ENCODE measurements at regions not wholly inside any gene's neighbourhood (a gene's known extent, or its start where the extent isn't known, plus 50 kb on each side); places are given as distances from the start of the nearest gene placed in this dataset.
"Not testable (repeated sequence)": the region's sequence is repeated elsewhere in the genome, so short reads cannot be mapped to it uniquely, and the experiment has no call there.

DNA sequence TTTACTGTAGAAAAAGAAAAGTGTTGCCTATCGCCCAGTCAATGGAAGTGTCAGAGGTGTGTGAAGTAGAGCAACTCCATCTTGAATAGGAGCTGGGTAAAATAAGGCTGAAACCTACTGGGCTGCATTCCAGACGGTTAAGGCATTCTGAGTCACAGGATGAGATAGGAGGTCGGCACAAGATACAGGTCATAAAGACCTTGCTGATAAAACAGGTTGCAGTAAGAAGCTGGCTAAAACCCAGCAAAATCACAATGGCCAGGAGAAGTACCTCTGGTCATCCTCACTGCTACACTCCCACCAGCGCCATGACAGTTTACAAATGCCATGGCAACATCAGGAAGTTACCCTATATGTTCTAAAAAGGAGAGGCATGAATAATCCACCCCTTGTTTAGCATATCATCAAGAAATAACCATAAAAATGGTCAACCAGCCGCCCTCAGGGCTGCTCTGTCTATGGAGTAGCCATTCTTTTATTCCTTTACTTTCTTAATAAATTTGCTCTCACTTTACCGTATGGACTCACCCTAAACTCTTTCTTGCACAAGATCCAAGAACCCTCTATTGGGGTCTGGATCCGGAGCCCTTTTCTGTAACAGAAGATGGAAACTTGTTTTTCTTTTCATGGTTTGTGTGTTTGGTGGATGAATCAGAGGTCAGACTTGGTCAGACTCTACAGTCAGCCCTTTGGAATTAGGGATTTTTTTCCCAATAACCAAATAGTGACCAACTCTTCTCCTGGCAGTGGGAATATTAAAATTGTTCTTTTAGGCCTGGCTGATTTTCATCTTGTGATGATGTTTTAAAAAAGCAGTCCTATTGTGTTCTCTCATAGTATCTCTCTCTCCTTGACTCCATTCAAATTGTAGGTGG, 252.9 kb upstream of the ACTBL2 start:
- intact Hi-C loops (cut with micrococcal nuclease); H3K27ac ChIP-seq (ENCODE audit: low read depth, low read length); H3K4me1 Mint-ChIP-seq; H3K4me1 ChIP-seq (ENCODE audit: insufficient read depth, low read length); H3K4me3 ChIP-seq (ENCODE audit: low read length in 2 of 2); POLR2A ChIA-PET (ENCODE audit: partially characterized antibody); H3K27ac Mint-ChIP-seq; H3K9me3 Mint-ChIP-seq; H3K4me3 Mint-ChIP-seq; H3K27me3 ChIP-seq (ENCODE audit: insufficient read depth, low read length); H3K9me3 ChIP-seq (ENCODE audit: control insufficient read depth in 1 of 2, low read length in 2 of 2); H3K36me3 Mint-ChIP-seq; H3K27me3 Mint-ChIP-seq; CTCF ChIA-PET (ENCODE audit: partially characterized antibody); DNase-seq; H3K36me3 ChIP-seq (ENCODE audit: insufficient read depth, low read length): not testable (repeated sequence)

DNA sequence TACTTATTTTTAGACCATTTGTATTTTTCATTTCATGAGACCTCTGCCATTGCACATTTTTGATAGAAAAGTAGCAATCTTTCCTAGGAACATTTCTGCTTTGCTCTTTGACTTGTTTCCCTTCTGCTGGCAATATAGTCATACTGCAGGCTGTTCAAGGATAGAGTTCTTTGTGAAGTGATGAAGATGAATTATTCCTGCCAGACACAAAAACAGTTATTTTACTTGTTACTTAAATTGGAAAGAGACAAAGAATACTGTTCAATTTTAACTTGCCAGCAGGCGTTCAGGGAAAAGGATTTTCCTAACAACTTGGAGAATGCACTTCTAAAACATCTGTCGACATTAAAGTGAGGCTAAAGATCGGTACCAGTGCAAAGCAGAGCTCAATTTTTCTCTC, 251.7 kb upstream of the ACTBL2 start:
- Histone ChIP-seq H3K36me3 (ENCODE audit: insufficient read depth, low read length) (no peaks in the 10 kb centered on the region), H3K9me3 (ENCODE audit: control insufficient read depth in 1 of 2, low read length in 2 of 2) (no peaks in the 10 kb centered on the region), H3K4me3 (ENCODE audit: low read length in 2 of 2) (no peak overlapping the region), H3K27me3 (ENCODE audit: insufficient read depth, low read length) (no peaks in the 10 kb centered on the region), H3K4me1 (ENCODE audit: insufficient read depth, low read length) (no peaks in the 10 kb centered on the region), H3K27ac (ENCODE audit: low read depth, low read length) (no peak overlapping the region)
- peaks cover 0 to 5% of the 10 kb centered on the region in 2 donors for H3K27me3 Mint-ChIP-seq
- intact Hi-C loops (cut with micrococcal nuclease): no loop called here
- H3K9me3 Mint-ChIP-seq: peaks cover 0 to 2% (median 0%) of the 10 kb centered on the region in 8 donors
- no peak for DNase-seq
- no peak overlapping the region for H3K27ac Mint-ChIP-seq
- H3K4me3 Mint-ChIP-seq: no peak overlapping the region
- ChIA-PET POLR2A (ENCODE audit: partially characterized antibody) (no interaction called here), CTCF (ENCODE audit: partially characterized antibody) (no interaction called here)
- no peaks in the 10 kb centered on the region for H3K36me3 Mint-ChIP-seq
- H3K4me1 Mint-ChIP-seq: no peaks in the 10 kb centered on the region

- Histone ChIP-seq H3K4me3 (ENCODE audit: low read length in 2 of 2) (no peak overlapping the region), H3K4me1 (ENCODE audit: insufficient read depth, low read length) (no peaks in the 10 kb centered on the region), H3K27ac (ENCODE audit: low read depth, low read length) (no peak overlapping the region), H3K27me3 (ENCODE audit: insufficient read depth, low read length) (no peaks in the 10 kb centered on the region), H3K36me3 (ENCODE audit: insufficient read depth, low read length) (no peaks in the 10 kb centered on the region), H3K9me3 (ENCODE audit: control insufficient read depth in 1 of 2, low read length in 2 of 2) (no peaks in the 10 kb centered on the region)
- Mint-ChIP-seq H3K36me3 (no peaks in the 10 kb centered on the region), H3K9me3 (peaks cover 0 to 4% (median 2%) of the 10 kb centered on the region in 8 donors), H3K4me1 (no peaks in the 10 kb centered on the region), H3K27ac (no peak overlapping the region), H3K4me3 (no peak overlapping the region), H3K27me3 (peaks cover 3 to 7% of the 10 kb centered on the region in 2 donors)
- ChIA-PET POLR2A (ENCODE audit: partially characterized antibody) (no interaction called here), CTCF (ENCODE audit: partially characterized antibody) (no interaction called here)
- DNase-seq: no peak
- intact Hi-C loops (cut with micrococcal nuclease): no loop called here
Measured at GRCh38 chr5:57727591-57727990, 245.0 kb upstream of the ACTBL2 start.

DNA sequence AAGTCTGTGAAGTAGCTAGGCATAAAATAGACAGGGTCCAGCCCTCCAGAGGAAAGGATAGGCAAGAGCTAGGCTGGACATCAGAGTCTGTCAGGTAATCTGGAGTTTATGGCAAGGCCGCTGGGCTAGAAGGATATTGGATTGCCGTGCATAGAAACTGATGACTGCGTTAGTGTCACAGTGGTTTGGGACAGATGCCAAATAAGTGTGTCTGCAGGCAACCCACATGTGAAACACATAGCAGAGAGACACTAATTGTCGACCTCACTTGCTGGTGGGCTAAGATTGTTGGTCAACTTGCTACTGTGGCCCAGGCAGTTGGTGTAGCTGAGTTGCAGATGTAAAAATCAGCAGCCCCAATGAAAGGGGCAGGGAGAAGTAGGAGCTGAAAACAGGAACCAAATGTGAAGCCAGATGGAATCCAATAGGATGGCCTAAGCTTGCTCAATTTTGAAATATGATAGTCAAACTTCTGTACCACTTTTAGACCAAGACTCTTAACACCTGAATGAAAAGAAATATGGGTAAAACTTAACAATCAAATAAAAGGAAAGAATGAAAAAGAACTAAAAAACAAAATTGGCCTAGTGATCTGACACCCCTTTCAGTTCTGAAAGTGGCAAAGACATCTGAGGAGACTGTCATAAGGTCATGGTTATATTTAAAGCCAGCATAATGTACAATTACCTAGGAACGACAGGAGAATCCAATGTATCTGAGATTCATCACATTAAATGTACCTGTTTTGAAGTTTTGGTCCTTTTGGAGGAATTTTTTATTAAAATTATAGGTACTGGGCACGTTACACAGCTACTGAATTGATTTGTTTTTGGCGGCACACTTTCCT, 243.3 kb upstream of the ACTBL2 start:
- no peaks in the 10 kb centered on the region for H3K9me3 ChIP-seq (ENCODE audit: control insufficient read depth in 1 of 2, low read length in 2 of 2)
- Mint-ChIP-seq H3K27ac (no peak overlapping the region), H3K4me1 (no peaks in the 10 kb centered on the region), H3K9me3 (peaks cover 0 to 4% (median 2%) of the 10 kb centered on the region in 8 donors), H3K36me3 (no peaks in the 10 kb centered on the region), H3K27me3 (peaks cover 3 to 6% of the 10 kb centered on the region in 2 donors), H3K4me3 (no peak overlapping the region)
- no peak for DNase-seq
- no peak overlapping the region for H3K27ac ChIP-seq (ENCODE audit: low read depth, low read length)
- H3K4me1 ChIP-seq (ENCODE audit: insufficient read depth, low read length): no peaks in the 10 kb centered on the region
- no peak overlapping the region for H3K4me3 ChIP-seq (ENCODE audit: low read length in 2 of 2)
- intact Hi-C loops (cut with micrococcal nuclease): no loop called here
- no peaks in the 10 kb centered on the region for H3K27me3 ChIP-seq (ENCODE audit: insufficient read depth, low read length)
- H3K36me3 ChIP-seq (ENCODE audit: insufficient read depth, low read length): no peaks in the 10 kb centered on the region
- POLR2A ChIA-PET (ENCODE audit: partially characterized antibody): no interaction called here
- CTCF ChIA-PET (ENCODE audit: partially characterized antibody): interaction anchor here (1.2 kb wide), 1 partner anchor 29 kb away, joined by 3 read pairs; no protein-coding TSS in a partner anchor

- POLR2A ChIA-PET (ENCODE audit: partially characterized antibody): no interaction called here
- CTCF ChIA-PET (ENCODE audit: partially characterized antibody): interaction anchor here (0.8 kb wide), 1 partner anchor 24 kb away, joined by 3 read pairs; no protein-coding TSS in a partner anchor
- Mint-ChIP-seq H3K4me1 (no peaks in the 10 kb centered on the region), H3K27me3 (peaks cover 3 to 8% of the 10 kb centered on the region in 2 donors), H3K36me3 (no peaks in the 10 kb centered on the region), H3K27ac (no peak overlapping the region), H3K4me3 (no peak overlapping the region), H3K9me3 (peaks cover 0 to 4% (median 2%) of the 10 kb centered on the region in 8 donors)
- Histone ChIP-seq H3K36me3 (ENCODE audit: insufficient read depth, low read length) (no peaks in the 10 kb centered on the region), H3K27ac (ENCODE audit: low read depth, low read length) (no peak overlapping the region), H3K9me3 (ENCODE audit: control insufficient read depth in 1 of 2, low read length in 2 of 2) (no peaks in the 10 kb centered on the region), H3K27me3 (ENCODE audit: insufficient read depth, low read length) (no peaks in the 10 kb centered on the region), H3K4me1 (ENCODE audit: insufficient read depth, low read length) (no peaks in the 10 kb centered on the region), H3K4me3 (ENCODE audit: low read length in 2 of 2) (no peak overlapping the region)
- intact Hi-C loops (cut with micrococcal nuclease): no loop called here
- DNase-seq: no peak
Measured at GRCh38 chr5:57724836-57725235, 242.2 kb upstream of the ACTBL2 start.

- no peaks in the 10 kb centered on the region for H3K4me1 Mint-ChIP-seq
- Histone ChIP-seq H3K4me1 (ENCODE audit: insufficient read depth, low read length) (no peaks in the 10 kb centered on the region), H3K27me3 (ENCODE audit: insufficient read depth, low read length) (no peaks in the 10 kb centered on the region), H3K9me3 (ENCODE audit: control insufficient read depth in 1 of 2, low read length in 2 of 2) (no peaks in the 10 kb centered on the region), H3K36me3 (ENCODE audit: insufficient read depth, low read length) (no peaks in the 10 kb centered on the region), H3K27ac (ENCODE audit: low read depth, low read length) (no peak overlapping the region), H3K4me3 (ENCODE audit: low read length in 2 of 2) (no peak overlapping the region)
- H3K36me3 Mint-ChIP-seq: no peaks in the 10 kb centered on the region
- H3K27ac Mint-ChIP-seq: peak overlapping the region in 1 of 7 donors; percentile 11
- H3K27me3 Mint-ChIP-seq: peaks cover 5 to 10% of the 10 kb centered on the region in 2 donors
- intact Hi-C loops (cut with micrococcal nuclease): no loop called here
- DNase-seq: no peak
- peaks cover 0 to 1% (median 0%) of the 10 kb centered on the region in 8 donors for H3K9me3 Mint-ChIP-seq
- CTCF ChIA-PET (ENCODE audit: partially characterized antibody): no interaction called here
- POLR2A ChIA-PET (ENCODE audit: partially characterized antibody): no interaction called here
- no peak overlapping the region for H3K4me3 Mint-ChIP-seq
Measured at GRCh38 chr5:57721226-57721625, 238.6 kb upstream of the ACTBL2 start.

GRCh38 chr5:57720656-57721055, 238.0 kb upstream of the ACTBL2 start:
- DNase-seq: no peak
- POLR2A ChIA-PET (ENCODE audit: partially characterized antibody): no interaction called here
- Mint-ChIP-seq H3K4me3 (no peak overlapping the region), H3K27ac (no peak overlapping the region), H3K9me3 (peaks cover 0 to 1% (median 0%) of the 10 kb centered on the region in 8 donors), H3K27me3 (peaks cover 5 to 10% of the 10 kb centered on the region in 2 donors), H3K36me3 (no peaks in the 10 kb centered on the region), H3K4me1 (no peaks in the 10 kb centered on the region)
- H3K4me1 ChIP-seq (ENCODE audit: insufficient read depth, low read length): no peaks in the 10 kb centered on the region
- H3K27me3 ChIP-seq (ENCODE audit: insufficient read depth, low read length): no peaks in the 10 kb centered on the region
- intact Hi-C loops (cut with micrococcal nuclease): no loop called here
- no peak overlapping the region for H3K4me3 ChIP-seq (ENCODE audit: low read length in 2 of 2)
- no peaks in the 10 kb centered on the region for H3K36me3 ChIP-seq (ENCODE audit: insufficient read depth, low read length)
- CTCF ChIA-PET (ENCODE audit: partially characterized antibody): no interaction called here
- H3K9me3 ChIP-seq (ENCODE audit: control insufficient read depth in 1 of 2, low read length in 2 of 2): no peaks in the 10 kb centered on the region
- H3K27ac ChIP-seq (ENCODE audit: low read depth, low read length): no peak overlapping the region

All from CD4-positive, alpha-beta memory T cell (primary cell).